HT1080 (cell line): ENCODE measurements at regions not wholly inside any gene's neighbourhood (a gene's known extent, or its start where the extent isn't known, plus 50 kb on each side); places are given as distances from the start of the nearest gene placed in this dataset.
"Not testable (repeated sequence)": the region's sequence is repeated elsewhere in the genome, so short reads cannot be mapped to it uniquely, and the experiment has no call there.

ENCODE experiments used
- DNase-seq: peaks from one replicate; pipeline ENCODE4 v3.0.0-alpha.2; 2015; ENCODE audit warnings: low read depth

GRCh38 chr7:32224276-32224675 lies 154.1 kb upstream of the PDE1C start:
- DNase-seq = no peak

GRCh38 chr7:32223721-32224120 lies 153.5 kb upstream of the PDE1C start:
- DNase-seq = no peak

GRCh38 chr7:32223071-32223650 lies 153.0 kb upstream of the PDE1C start:
- DNase-seq = no peak

- DNase-seq = no peak
These were observed 152.2 kb upstream of the PDE1C start for GRCh38 chr7:32222251-32222900.

- no peak for DNase-seq
These were observed 151.5 kb upstream of the PDE1C start for GRCh38 chr7:32221736-32222135.

GRCh38 chr7:32221056-32221455 lies 150.8 kb upstream of the PDE1C start:
- DNase-seq = no peak

- DNase-seq = not testable (repeated sequence)
These were observed 149.6 kb upstream of the PDE1C start for GRCh38 chr7:32219831-32220230.

GRCh38 chr7:32219416-32219815 lies 149.2 kb upstream of the PDE1C start:
- DNase-seq = no peak

GRCh38 chr7:32218741-32219288 lies 148.6 kb upstream of the PDE1C start:
- DNase-seq = no peak

GRCh38 chr7:32218154-32218467 lies 147.9 kb upstream of the PDE1C start:
- DNase-seq = no peak

GRCh38 chr7:32217341-32218153 lies 147.3 kb upstream of the PDE1C start:
- no peak for DNase-seq

GRCh38 chr7:32216759-32217158 lies 146.6 kb upstream of the PDE1C start:
- no peak for DNase-seq

- no peak for DNase-seq
These were observed 145.5 kb upstream of the PDE1C start for GRCh38 chr7:32215697-32216096.

- no peak for DNase-seq
These were observed 144.7 kb upstream of the PDE1C start for GRCh38 chr7:32214913-32215312.

GRCh38 chr7:32212321-32212720 lies 142.1 kb upstream of the PDE1C start:
- DNase-seq = no peak

GRCh38 chr7:32206987-32207386 lies 136.8 kb upstream of the PDE1C start:
- no peak for DNase-seq

- no peak for DNase-seq
These were observed 136.3 kb upstream of the PDE1C start for GRCh38 chr7:32206488-32206887.

GRCh38 chr7:32205298-32205824 lies 135.2 kb upstream of the PDE1C start:
- DNase-seq = not testable (repeated sequence)

- peak; percentile 83 for DNase-seq
These were observed 134.3 kb upstream of the PDE1C start for GRCh38 chr7:32204361-32205018.

GRCh38 chr7:32200646-32201045 lies 130.4 kb upstream of the PDE1C start:
- DNase-seq = no peak

GRCh38 chr7:32194537-32194936 lies 124.3 kb upstream of the PDE1C start:
- no peak for DNase-seq

GRCh38 chr7:32191305-32191704 lies 121.1 kb upstream of the PDE1C start:
- DNase-seq = peak; percentile 37
